Keratinocyte (primary cell): ENCODE measurements at regions not wholly inside any gene's neighbourhood (a gene's known extent, or its start where the extent isn't known, plus 50 kb on each side); places are given as distances from the start of the nearest gene placed in this dataset.

Experiments used
- DNase-seq: peaks from one replicate; pipeline ENCODE4 v3.0.0-alpha.2; 2011; ENCODE audit warnings: low read depth, missing footprints, low spot score
- FAIRE-seq: peaks from 2 replicates; lab custom pipeline; 2011; peaks lifted over from hg19 to GRCh38; lab: Jason Lieb, UNC
- H2AFZ ChIP-seq: 2 replicates; pipeline ENCODE4 v1.6.0; 2012; ENCODE audit warnings: low read length, control low read depth, inconsistent platforms; ENCODE audit not compliant: control insufficient read depth
- H3K27ac ChIP-seq: 2 replicates; pipeline ENCODE4 v1.5.1; 2011; ENCODE audit warnings: low read length; ENCODE audit not compliant: control insufficient read depth, insufficient read depth
- H3K27me3 ChIP-seq: 3 replicates; pipeline ENCODE4 v1.6.0; 2011; ENCODE audit warnings: low read length; ENCODE audit not compliant: control insufficient read depth, insufficient read depth; ENCODE audit errors: extremely low read depth
- H3K36me3 ChIP-seq, 2 experiments: 2 replicates in 1 of 2; 3 replicates in 1 of 2; pipeline ENCODE4 v1.5.1; 2011; ENCODE audit warnings: low read length in 2 of 2, mild to moderate bottlenecking in 1 of 2; ENCODE audit not compliant: control insufficient read depth in 2 of 2, insufficient read depth in 2 of 2; ENCODE audit errors: extremely low read depth in 1 of 2
- H3K4me1 ChIP-seq: 3 replicates; pipeline ENCODE4 v1.5.1; 2011; ENCODE audit warnings: low read length; ENCODE audit not compliant: control insufficient read depth, insufficient read depth; ENCODE audit errors: extremely low read depth
- H3K4me2 ChIP-seq: 3 replicates; pipeline ENCODE4 v1.6.0; 2011; ENCODE audit warnings: low read depth, low read length; ENCODE audit not compliant: control insufficient read depth, insufficient read depth; ENCODE audit errors: extremely low read depth
- H3K4me3 ChIP-seq, 3 experiments: fragments of 200-600 bp in 1 of 3; sonication (generic) in 1 of 3; 2 replicates in 2 of 3; 3 replicates in 1 of 3; pipeline ENCODE4 v1.5.1; 2011 to 2016; ENCODE audit warnings: low read length in 3 of 3, mild to moderate bottlenecking in 3 of 3, control low read depth in 2 of 3, inconsistent platforms in 1 of 3, low read depth in 1 of 3, mixed read lengths in 1 of 3, mixed run types in 1 of 3, moderate library complexity in 1 of 3; ENCODE audit not compliant: control insufficient read depth in 2 of 3, insufficient read depth in 2 of 3; ENCODE audit errors: extremely low read depth in 1 of 3
- H3K79me2 ChIP-seq: 2 replicates; pipeline ENCODE4 v1.6.0; 2012; ENCODE audit warnings: low read length; ENCODE audit not compliant: control insufficient read depth, insufficient read depth
- H3K9ac ChIP-seq: 3 replicates; pipeline ENCODE4 v1.6.0; 2011; ENCODE audit warnings: low read length; ENCODE audit not compliant: control insufficient read depth, insufficient read depth; ENCODE audit errors: extremely low read depth
- H3K9me1 ChIP-seq: 3 replicates; pipeline ENCODE4 v1.6.0; 2011; ENCODE audit warnings: low read length; ENCODE audit not compliant: control insufficient read depth, insufficient read depth; ENCODE audit errors: extremely low read depth
- H3K9me3 ChIP-seq: 2 replicates; pipeline ENCODE4 v1.5.1; 2012; ENCODE audit warnings: low read depth, low read length; ENCODE audit not compliant: control insufficient read depth
- H4K20me1 ChIP-seq: 3 replicates; pipeline ENCODE4 v1.6.0; 2011; ENCODE audit warnings: low read length; ENCODE audit not compliant: control insufficient read depth, insufficient read depth; ENCODE audit errors: extremely low read depth
- EZH2 ChIP-seq: IDR thresholded peaks from one replicate; pipeline ENCODE4 v1.6.1; 2012; ENCODE audit warnings: inconsistent platforms, mild to moderate bottlenecking, low read length, moderate library complexity
- dilution Hi-C: fragments of 300-500 bp; cut with MboI; formaldehyde crosslinking; loops from one replicate; pipeline ENCODE4 v1.7.0; 2020; ENCODE audit warnings: low sequenced_read_pairs; ENCODE audit not compliant: extremely low pct_ligation_motif_present
- TF ChIP-seq, protein P1 (sequence below), 3 experiments: IDR thresholded peaks in 1 of 3; conservative IDR thresholded peaks in 1 of 3; optimal IDR thresholded peaks in 1 of 3; 2 replicates in 2 of 3; 3 replicates in 1 of 3; pipeline versions ENCODE3 to v1.5.1; 2011; ENCODE audit warnings: low read length in 3 of 3, mild to moderate bottlenecking in 3 of 3, moderate library complexity in 2 of 3, control low read depth in 1 of 3, inconsistent platforms in 1 of 3; ENCODE audit not compliant: insufficient read depth in 2 of 3; ENCODE audit errors: extremely low read depth in 1 of 3

DNA sequence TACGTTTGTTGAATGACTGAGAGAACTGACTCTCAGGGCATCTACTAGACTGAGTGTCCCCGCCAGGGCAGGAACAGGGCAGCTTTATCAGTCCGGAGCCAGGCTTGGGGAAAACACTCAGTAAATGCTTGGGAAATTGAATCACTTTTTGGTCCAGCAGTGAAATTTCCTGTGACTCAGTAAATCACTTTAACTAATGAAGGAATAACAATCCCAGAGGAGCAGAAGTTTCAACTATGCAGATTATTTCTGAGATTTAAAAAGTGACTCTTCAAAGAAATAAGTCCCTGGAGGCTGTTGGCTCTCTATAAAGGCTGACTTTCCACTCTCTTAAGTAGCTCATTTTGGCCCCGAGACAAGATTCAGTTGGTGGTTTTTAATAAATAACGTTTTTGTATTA lies 101.8 kb downstream of the FOXL1 start:
- TF ChIP-seq, protein P1, sequence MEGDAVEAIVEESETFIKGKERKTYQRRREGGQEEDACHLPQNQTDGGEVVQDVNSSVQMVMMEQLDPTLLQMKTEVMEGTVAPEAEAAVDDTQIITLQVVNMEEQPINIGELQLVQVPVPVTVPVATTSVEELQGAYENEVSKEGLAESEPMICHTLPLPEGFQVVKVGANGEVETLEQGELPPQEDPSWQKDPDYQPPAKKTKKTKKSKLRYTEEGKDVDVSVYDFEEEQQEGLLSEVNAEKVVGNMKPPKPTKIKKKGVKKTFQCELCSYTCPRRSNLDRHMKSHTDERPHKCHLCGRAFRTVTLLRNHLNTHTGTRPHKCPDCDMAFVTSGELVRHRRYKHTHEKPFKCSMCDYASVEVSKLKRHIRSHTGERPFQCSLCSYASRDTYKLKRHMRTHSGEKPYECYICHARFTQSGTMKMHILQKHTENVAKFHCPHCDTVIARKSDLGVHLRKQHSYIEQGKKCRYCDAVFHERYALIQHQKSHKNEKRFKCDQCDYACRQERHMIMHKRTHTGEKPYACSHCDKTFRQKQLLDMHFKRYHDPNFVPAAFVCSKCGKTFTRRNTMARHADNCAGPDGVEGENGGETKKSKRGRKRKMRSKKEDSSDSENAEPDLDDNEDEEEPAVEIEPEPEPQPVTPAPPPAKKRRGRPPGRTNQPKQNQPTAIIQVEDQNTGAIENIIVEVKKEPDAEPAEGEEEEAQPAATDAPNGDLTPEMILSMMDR (optimal IDR thresholded peaks at IDR 0.05 in 1 of 3, IDR thresholded peaks at IDR 0.05 in 1 of 3, conservative IDR thresholded peaks at IDR 0.05 in 1 of 3; ENCODE audit: extremely low read depth in 1 of 3, insufficient read depth in 2 of 3, low read length in 3 of 3): no peak
- no peak for TF ChIP-seq EZH2
- no peak overlapping the region for H3K4me3 ChIP-seq
- H3K27me3 ChIP-seq: no peaks in the 10 kb centered on the region
- no peaks in the 10 kb centered on the region for H3K79me2 ChIP-seq
- dilution Hi-C loops: no loop called here
- no peaks in the 10 kb centered on the region for H4K20me1 ChIP-seq
- H3K9ac ChIP-seq: no peak overlapping the region
- no peak overlapping the region for H3K4me2 ChIP-seq
- peaks cover 2% of the 10 kb centered on the region for H3K9me3 ChIP-seq
- H3K4me1 ChIP-seq: peaks cover 25% of the 10 kb centered on the region
- no peaks in the 10 kb centered on the region for H3K9me1 ChIP-seq
- no peak overlapping the region for H3K27ac ChIP-seq
- DNase-seq: no peak
- no peaks in the 10 kb centered on the region for H3K36me3 ChIP-seq
- no peak overlapping the region for H2AFZ ChIP-seq
- FAIRE-seq: peak; percentile 63

- TF ChIP-seq EZH2: no peak
- TF ChIP-seq, protein P1 (optimal IDR thresholded peaks at IDR 0.05 in 1 of 3, IDR thresholded peaks at IDR 0.05 in 1 of 3, conservative IDR thresholded peaks at IDR 0.05 in 1 of 3; ENCODE audit: extremely low read depth in 1 of 3, insufficient read depth in 2 of 3, low read length in 3 of 3): no peak
- Histone ChIP-seq H3K27me3 (no peaks in the 10 kb centered on the region), H4K20me1 (no peaks in the 10 kb centered on the region), H3K9me3 (peaks cover 2% of the 10 kb centered on the region), H2AFZ (no peak overlapping the region), H3K4me3 (no peak overlapping the region), H3K4me1 (peaks cover 20% of the 10 kb centered on the region), H3K79me2 (no peaks in the 10 kb centered on the region), H3K36me3 (no peaks in the 10 kb centered on the region), H3K9ac (no peak overlapping the region), H3K27ac (no peak overlapping the region), H3K4me2 (no peak overlapping the region), H3K9me1 (no peaks in the 10 kb centered on the region)
- dilution Hi-C loops: no loop called here
- DNase-seq (no peak), FAIRE-seq (no peak)
Observed at GRCh38 chr16:86680661-86681030, 102.3 kb downstream of the FOXL1 start.
